Chondrocyte (in vitro differentiated cells): ENCODE measurements at regions not wholly inside any gene's neighbourhood (a gene's known extent, or its start where the extent isn't known, plus 50 kb on each side); places are given as distances from the start of the nearest gene placed in this dataset.

ENCODE experiments used
- DNase-seq: peaks from one replicate; pipeline ENCODE4 v3.0.0; 2021; ENCODE audit warnings: mixed read lengths, low spot score
- H3K27ac Mint-ChIP-seq: one replicate; pipeline ENCODE4 v1.8.0; 2021; ENCODE audit warnings: mild to moderate bottlenecking, moderate library complexity, mixed read lengths; ENCODE audit not compliant: unreplicated experiment
- H3K27me3 Mint-ChIP-seq: 2 replicates; pipeline ENCODE4 v1.8.0; 2021; ENCODE audit warnings: low read depth, mixed read lengths
- H3K36me3 Mint-ChIP-seq: 2 replicates; pipeline ENCODE4 v1.8.0; 2021; ENCODE audit warnings: low read depth, mixed read lengths
- H3K4me1 Mint-ChIP-seq: 2 replicates; pipeline ENCODE4 v1.8.0; 2021; ENCODE audit warnings: low read depth, mild to moderate bottlenecking, mixed read lengths
- H3K4me3 Mint-ChIP-seq: one replicate; pipeline ENCODE4 v1.8.0; 2021; ENCODE audit warnings: mild to moderate bottlenecking, moderate library complexity, mixed read lengths; ENCODE audit not compliant: unreplicated experiment
- H3K9me3 Mint-ChIP-seq: 2 replicates; pipeline ENCODE4 v1.8.0; 2021; ENCODE audit warnings: low read depth, mixed read lengths
- TF ChIP-seq, protein P1 (sequence below): fragments of 200-600 bp; sonication (generic); IDR thresholded peaks from 2 replicates; pipeline ENCODE4 v1.5.0; 2021; ENCODE audit warnings: antibody characterized with exemption, mild to moderate bottlenecking, moderate library complexity

DNA sequence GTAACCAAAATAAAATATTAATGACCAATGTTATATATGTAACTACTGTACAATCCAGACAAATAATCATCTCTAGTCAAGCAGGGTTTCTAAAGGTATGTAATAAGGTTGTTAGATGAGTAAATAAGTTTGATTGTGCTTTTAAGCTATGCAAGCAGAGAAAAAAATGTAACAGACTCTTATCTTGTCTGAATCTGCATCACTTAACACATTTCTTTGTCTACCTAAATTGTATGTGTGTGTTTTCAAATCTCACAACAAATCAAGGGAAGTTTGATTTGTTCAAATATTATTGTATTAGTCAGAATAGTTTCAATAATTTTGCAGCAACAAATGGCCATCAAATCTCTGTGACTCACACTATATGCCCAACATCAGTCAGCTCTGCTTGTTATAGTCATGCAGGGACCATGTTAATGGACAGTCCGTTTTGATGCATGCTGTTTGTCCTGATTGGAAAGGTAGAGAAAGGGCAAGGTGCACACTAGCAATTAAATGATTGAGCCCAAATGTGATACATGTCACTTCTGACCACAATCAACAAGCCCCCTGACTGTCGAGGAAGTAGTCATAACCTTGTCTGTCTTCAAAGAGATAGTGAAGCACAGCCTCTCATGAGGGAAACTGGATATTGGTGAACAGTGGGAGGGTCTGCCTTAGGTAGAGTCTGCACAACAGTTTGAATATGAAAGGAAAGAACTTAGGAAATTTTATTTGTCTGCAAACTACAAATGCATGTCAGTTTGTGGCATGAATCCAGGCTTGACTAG lies 349.4 kb upstream of the SATB1 start:
- Mint-ChIP-seq H3K9me3 (no peaks in the 10 kb centered on the region), H3K27ac (no peak overlapping the region)
- DNase-seq, result no peak

DNA sequence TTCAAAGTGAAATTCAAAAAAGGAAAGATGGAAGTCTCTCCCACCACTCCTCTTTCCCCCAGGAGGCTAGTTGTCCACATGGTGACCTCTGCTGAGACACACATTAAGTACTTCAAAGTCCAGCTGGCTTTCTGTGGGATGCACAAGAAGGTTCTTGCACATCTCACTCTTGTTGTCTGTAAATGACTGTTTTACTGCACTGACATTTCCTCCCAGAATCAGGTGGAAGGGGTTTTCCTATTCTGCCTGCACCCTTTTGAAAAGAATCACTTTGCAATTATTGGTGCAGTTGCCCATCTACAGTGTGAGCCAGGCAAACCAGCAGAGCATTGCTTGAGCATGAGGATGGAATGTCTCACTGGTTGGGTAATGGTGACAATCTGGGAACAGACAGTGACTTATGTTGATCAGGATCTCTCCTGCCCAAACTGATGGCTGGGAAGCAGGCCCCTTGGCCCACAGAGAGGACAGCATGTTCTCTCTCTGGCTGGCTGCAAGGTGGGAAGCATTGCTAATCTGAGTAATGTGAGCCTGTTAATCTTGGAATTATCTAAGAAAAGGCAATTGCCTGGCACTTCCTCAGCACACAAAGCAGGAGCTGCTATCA lies 347.7 kb upstream of the SATB1 start:
- no peaks in the 10 kb centered on the region for H3K36me3 Mint-ChIP-seq
- TF ChIP-seq, protein P1, sequence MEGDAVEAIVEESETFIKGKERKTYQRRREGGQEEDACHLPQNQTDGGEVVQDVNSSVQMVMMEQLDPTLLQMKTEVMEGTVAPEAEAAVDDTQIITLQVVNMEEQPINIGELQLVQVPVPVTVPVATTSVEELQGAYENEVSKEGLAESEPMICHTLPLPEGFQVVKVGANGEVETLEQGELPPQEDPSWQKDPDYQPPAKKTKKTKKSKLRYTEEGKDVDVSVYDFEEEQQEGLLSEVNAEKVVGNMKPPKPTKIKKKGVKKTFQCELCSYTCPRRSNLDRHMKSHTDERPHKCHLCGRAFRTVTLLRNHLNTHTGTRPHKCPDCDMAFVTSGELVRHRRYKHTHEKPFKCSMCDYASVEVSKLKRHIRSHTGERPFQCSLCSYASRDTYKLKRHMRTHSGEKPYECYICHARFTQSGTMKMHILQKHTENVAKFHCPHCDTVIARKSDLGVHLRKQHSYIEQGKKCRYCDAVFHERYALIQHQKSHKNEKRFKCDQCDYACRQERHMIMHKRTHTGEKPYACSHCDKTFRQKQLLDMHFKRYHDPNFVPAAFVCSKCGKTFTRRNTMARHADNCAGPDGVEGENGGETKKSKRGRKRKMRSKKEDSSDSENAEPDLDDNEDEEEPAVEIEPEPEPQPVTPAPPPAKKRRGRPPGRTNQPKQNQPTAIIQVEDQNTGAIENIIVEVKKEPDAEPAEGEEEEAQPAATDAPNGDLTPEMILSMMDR, result no peak
- no peak overlapping the region for H3K4me3 Mint-ChIP-seq
- H3K4me1 Mint-ChIP-seq, result no peaks in the 10 kb centered on the region
- DNase-seq, result no peak
- no peak overlapping the region for H3K27ac Mint-ChIP-seq
- H3K27me3 Mint-ChIP-seq, result peaks cover 13% of the 10 kb centered on the region
- no peaks in the 10 kb centered on the region for H3K9me3 Mint-ChIP-seq

More for the DNA sequence above, 349.4 kb upstream of the SATB1 start:
- Mint-ChIP-seq H3K36me3 (no peaks in the 10 kb centered on the region), H3K4me3 (no peak overlapping the region), H3K27me3 (peaks cover 18% of the 10 kb centered on the region), H3K4me1 (no peaks in the 10 kb centered on the region)
- TF ChIP-seq, protein P1, result no peak

DNA sequence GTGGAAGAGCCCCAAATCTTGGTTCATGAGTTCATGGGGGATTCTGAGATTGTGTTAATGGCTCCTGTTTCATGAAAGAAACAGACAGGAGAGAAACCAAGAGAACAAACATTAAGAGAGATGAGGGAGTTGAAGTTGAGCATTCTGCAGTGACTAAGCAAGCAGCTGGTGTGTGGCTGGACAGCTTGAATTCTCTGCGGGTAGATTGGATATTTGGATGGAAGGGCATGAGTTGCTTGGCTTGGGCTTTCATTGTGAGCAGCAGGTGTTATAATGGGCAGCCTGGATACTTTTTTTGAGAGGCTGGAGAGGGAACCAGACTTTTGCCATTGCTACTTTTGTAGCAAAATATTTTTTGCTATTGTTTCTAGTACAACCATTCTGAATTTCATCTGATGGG lies 346.8 kb upstream of the SATB1 start:
- TF ChIP-seq, protein P1, result no peak
- DNase-seq, result no peak
- no peak overlapping the region for H3K27ac Mint-ChIP-seq
- H3K4me3 Mint-ChIP-seq, result no peak overlapping the region
- no peaks in the 10 kb centered on the region for H3K9me3 Mint-ChIP-seq
- peaks cover 11% of the 10 kb centered on the region for H3K27me3 Mint-ChIP-seq
- no peaks in the 10 kb centered on the region for H3K4me1 Mint-ChIP-seq
- no peaks in the 10 kb centered on the region for H3K36me3 Mint-ChIP-seq

DNA sequence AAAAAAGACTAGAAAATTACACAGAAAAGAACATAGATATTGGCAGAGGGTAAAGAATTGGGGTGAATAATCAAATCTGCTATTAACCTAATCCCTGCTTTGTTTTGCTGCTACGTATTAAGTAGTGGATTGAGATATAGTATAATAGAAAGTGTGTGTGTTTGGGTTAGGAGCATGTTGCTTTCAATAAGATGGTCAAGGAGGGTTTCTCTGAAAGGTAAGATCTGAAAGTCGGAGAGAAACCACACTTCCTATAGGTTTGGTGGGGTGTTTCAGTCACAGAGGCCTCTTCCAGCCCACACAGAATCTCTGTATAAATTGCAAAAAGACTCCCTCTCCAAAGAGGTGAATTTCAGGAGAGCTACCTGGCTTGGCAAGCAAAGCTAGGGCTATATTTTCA lies 345.7 kb upstream of the SATB1 start:
- H3K27ac Mint-ChIP-seq, result no peak overlapping the region
- H3K4me3 Mint-ChIP-seq, result no peak overlapping the region
- TF ChIP-seq, protein P1, result no peak
- H3K9me3 Mint-ChIP-seq, result no peaks in the 10 kb centered on the region
- peaks cover 9% of the 10 kb centered on the region for H3K27me3 Mint-ChIP-seq
- no peak for DNase-seq
- no peaks in the 10 kb centered on the region for H3K4me1 Mint-ChIP-seq
- no peaks in the 10 kb centered on the region for H3K36me3 Mint-ChIP-seq

DNA sequence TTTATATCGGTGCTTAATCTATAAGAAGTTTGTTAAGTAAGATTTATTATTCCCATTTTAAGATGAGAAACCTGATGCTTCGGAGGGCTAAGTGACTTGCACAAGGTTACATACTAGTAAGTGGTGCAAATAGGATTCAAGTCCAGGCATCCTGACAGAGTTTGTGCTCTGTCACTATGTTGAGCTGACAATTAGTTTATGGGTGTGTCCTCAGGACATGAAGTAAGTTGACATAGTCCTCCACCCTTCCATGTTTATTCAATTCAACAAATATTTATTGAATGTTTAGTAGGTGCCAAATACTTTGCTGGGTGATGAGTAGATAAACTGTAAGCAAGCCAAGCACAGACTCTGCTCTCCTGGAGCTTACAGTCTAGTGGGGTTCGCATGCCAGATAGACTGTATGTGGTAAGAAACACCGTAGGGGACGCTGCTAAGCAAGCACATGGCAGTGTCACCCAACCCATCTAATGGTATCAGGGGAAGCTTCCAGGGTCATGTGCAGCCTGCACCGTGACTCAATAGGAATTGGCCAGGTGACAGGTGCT lies 342.7 kb upstream of the SATB1 start:
- H3K36me3 Mint-ChIP-seq, result no peaks in the 10 kb centered on the region
- DNase-seq, result no peak
- no peak overlapping the region for H3K27ac Mint-ChIP-seq
- no peak overlapping the region for H3K4me3 Mint-ChIP-seq
- no peaks in the 10 kb centered on the region for H3K9me3 Mint-ChIP-seq
- peaks cover 6% of the 10 kb centered on the region for H3K27me3 Mint-ChIP-seq
- TF ChIP-seq, protein P1, result no peak
- no peaks in the 10 kb centered on the region for H3K4me1 Mint-ChIP-seq
